Stimulated activated CD8-positive, alpha-beta memory T cell treated with anti-CD3 and anti-CD28 coated beads, Interleukin-15, amount 100 ng/mL, for 48 hours (primary cell): ENCODE measurements at regions not wholly inside any gene's neighbourhood (a gene's known extent, or its start where the extent isn't known, plus 50 kb on each side); places are given as distances from the start of the nearest gene placed in this dataset.

Source experiments
- DNase-seq, 2 donors: peaks; one replicate each; pipeline ENCODE4 v3.0.0-alpha.2; 2020; ENCODE audit warnings: low read depth in 2 of 2

- no peak for DNase-seq
These were observed 281.4 kb downstream of the DMRT2 start for GRCh38 chr9:1331546-1332038.

- no peak for DNase-seq
These were observed 282.0 kb downstream of the DMRT2 start for GRCh38 chr9:1332156-1332555.

GRCh38 chr9:1335174-1335573 lies 285.0 kb downstream of the DMRT2 start:
- no peak for DNase-seq

GRCh38 chr9:1337169-1337568 lies 287.0 kb downstream of the DMRT2 start:
- no peak for DNase-seq

GRCh38 chr9:1340390-1340789 lies 290.2 kb downstream of the DMRT2 start:
- no peak for DNase-seq

- DNase-seq = no peak
These were observed 303.1 kb downstream of the DMRT2 start for GRCh38 chr9:1353291-1353690.

GRCh38 chr9:1354086-1354485 lies 303.9 kb downstream of the DMRT2 start:
- DNase-seq = no peak

GRCh38 chr9:1354606-1355005 lies 304.4 kb downstream of the DMRT2 start:
- no peak for DNase-seq

- no peak for DNase-seq
These were observed 305.5 kb downstream of the DMRT2 start for GRCh38 chr9:1355656-1356055.

GRCh38 chr9:1362845-1363244 lies 312.7 kb downstream of the DMRT2 start:
- DNase-seq = no peak

GRCh38 chr9:1366276-1366675 lies 316.1 kb downstream of the DMRT2 start:
- DNase-seq = no peak

GRCh38 chr9:1369297-1369696 lies 319.1 kb downstream of the DMRT2 start:
- DNase-seq = no peak

- DNase-seq = no peak
These were observed 323.3 kb downstream of the DMRT2 start for GRCh38 chr9:1373445-1373844.

GRCh38 chr9:1383899-1384455 lies 333.8 kb downstream of the DMRT2 start:
- DNase-seq = no peak

GRCh38 chr9:1384816-1385215 lies 334.7 kb downstream of the DMRT2 start:
- no peak for DNase-seq

- no peak for DNase-seq
These were observed 336.3 kb downstream of the DMRT2 start for GRCh38 chr9:1386420-1386819.

GRCh38 chr9:1388216-1388615 lies 338.1 kb downstream of the DMRT2 start:
- no peak for DNase-seq

GRCh38 chr9:1400983-1401382 lies 350.8 kb downstream of the DMRT2 start:
- no peak for DNase-seq

GRCh38 chr9:1404940-1405339 lies 354.8 kb downstream of the DMRT2 start:
- no peak for DNase-seq

GRCh38 chr9:1411826-1412225 lies 361.7 kb downstream of the DMRT2 start:
- no peak for DNase-seq

GRCh38 chr9:1414711-1415131 lies 364.6 kb downstream of the DMRT2 start:
- no peak for DNase-seq

- no peak for DNase-seq
These were observed 365.0 kb downstream of the DMRT2 start for GRCh38 chr9:1415146-1415545.

- no peak for DNase-seq
These were observed 366.1 kb downstream of the DMRT2 start for GRCh38 chr9:1416261-1416660.

- DNase-seq = no peak
These were observed 371.3 kb downstream of the DMRT2 start for GRCh38 chr9:1421436-1421835.
